BE2C (cell line): ENCODE measurements at regions not wholly inside any gene's neighbourhood (a gene's known extent, or its start where the extent isn't known, plus 50 kb on each side); places are given as distances from the start of the nearest gene placed in this dataset.
A peak's percentile ranks its signal among the peaks of the same experiment; 100 is the strongest.

Experiments
- DNase-seq: peaks from one replicate; pipeline ENCODE4 v3.0.0-alpha.2; 2020
- H3K27me3 ChIP-seq: fragments of 250-450 bp; sonication (Bioruptor Pico); 2 replicates; pipeline ENCODE4 v1.5.1; 2020; ENCODE audit warnings: mild to moderate bottlenecking
- H3K36me3 ChIP-seq: fragments of 250-450 bp; sonication (Bioruptor Pico); 2 replicates; pipeline ENCODE4 v1.5.1; 2020; ENCODE audit warnings: mild to moderate bottlenecking
- H3K4me1 ChIP-seq: fragments of 250-450 bp; sonication (Bioruptor Pico); 2 replicates; pipeline ENCODE4 v1.5.1; 2020
- H3K4me3 ChIP-seq: 2 replicates; pipeline ENCODE4 v1.5.1; 2011; ENCODE audit warnings: low read depth, low read length
- H3K9me3 ChIP-seq: fragments of 250-450 bp; sonication (Bioruptor Pico); 2 replicates; pipeline ENCODE4 v1.5.1; 2020
- CTCF ChIP-seq: IDR thresholded peaks from 2 replicates; pipeline ENCODE4 v1.5.1; 2012; ENCODE audit warnings: mild to moderate bottlenecking, low read depth, low read length

GRCh38 chr6:9420316-9421015, 985.1 kb upstream of the SLC35B3 start:
- TF ChIP-seq CTCF: no peak
- H3K27me3 ChIP-seq: no peaks in the 10 kb centered on the region
- DNase-seq: no peak
- no peak overlapping the region for H3K4me3 ChIP-seq
- H3K36me3 ChIP-seq: no peaks in the 10 kb centered on the region
- H3K4me1 ChIP-seq: no peaks in the 10 kb centered on the region
- no peaks in the 10 kb centered on the region for H3K9me3 ChIP-seq

GRCh38 chr6:9417400-9417799, 982.1 kb upstream of the SLC35B3 start:
- Histone ChIP-seq H3K4me1 (no peaks in the 10 kb centered on the region), H3K4me3 (no peak overlapping the region), H3K27me3 (no peaks in the 10 kb centered on the region), H3K9me3 (no peaks in the 10 kb centered on the region), H3K36me3 (no peaks in the 10 kb centered on the region)
- no peak for TF ChIP-seq CTCF
- no peak for DNase-seq

GRCh38 chr6:9412951-9413559, 977.7 kb upstream of the SLC35B3 start:
- Histone ChIP-seq H3K4me1 (no peaks in the 10 kb centered on the region), H3K27me3 (no peaks in the 10 kb centered on the region), H3K4me3 (no peak overlapping the region), H3K9me3 (no peaks in the 10 kb centered on the region), H3K36me3 (no peaks in the 10 kb centered on the region)
- peak; percentile 31 for DNase-seq
- TF ChIP-seq CTCF: peak; percentile 53

- Histone ChIP-seq H3K4me1 (no peaks in the 10 kb centered on the region), H3K27me3 (no peaks in the 10 kb centered on the region), H3K9me3 (no peaks in the 10 kb centered on the region), H3K4me3 (no peak overlapping the region), H3K36me3 (no peaks in the 10 kb centered on the region)
- TF ChIP-seq CTCF: no peak
- no peak for DNase-seq
Measured at GRCh38 chr6:9409126-9409525, 973.8 kb upstream of the SLC35B3 start.

- Histone ChIP-seq H3K4me1 (no peaks in the 10 kb centered on the region), H3K27me3 (no peaks in the 10 kb centered on the region), H3K36me3 (no peaks in the 10 kb centered on the region), H3K4me3 (no peak overlapping the region), H3K9me3 (no peaks in the 10 kb centered on the region)
- no peak for DNase-seq
- TF ChIP-seq CTCF: no peak
Measured at GRCh38 chr6:9408402-9409117, 973.2 kb upstream of the SLC35B3 start.

- Histone ChIP-seq H3K36me3 (no peaks in the 10 kb centered on the region), H3K9me3 (no peaks in the 10 kb centered on the region), H3K4me1 (no peaks in the 10 kb centered on the region), H3K27me3 (no peaks in the 10 kb centered on the region), H3K4me3 (no peak overlapping the region)
- no peak for DNase-seq
- TF ChIP-seq CTCF: no peak
Measured at GRCh38 chr6:9405825-9406224, 970.5 kb upstream of the SLC35B3 start.
